Endothelial cell (in vitro differentiated cells): ENCODE measurements at regions not wholly inside any gene's neighbourhood (a gene's known extent, or its start where the extent isn't known, plus 50 kb on each side); places are given as distances from the start of the nearest gene placed in this dataset.
"Not testable (repeated sequence)": the region's sequence is repeated elsewhere in the genome, so short reads cannot be mapped to it uniquely, and the experiment has no call there.

Source experiments
- DNase-seq: peaks from one replicate; pipeline ENCODE4 v3.0.0; 2021; ENCODE audit warnings: low spot score
- H3K27ac Mint-ChIP-seq: one replicate; pipeline ENCODE4 v1.8.0; 2021; ENCODE audit warnings: mixed read lengths, inconsistent platforms; ENCODE audit not compliant: unreplicated experiment
- H3K27me3 Mint-ChIP-seq: one replicate; pipeline ENCODE4 v1.8.0; 2021; ENCODE audit warnings: mild to moderate bottlenecking, moderate library complexity, mixed read lengths, inconsistent platforms; ENCODE audit not compliant: unreplicated experiment
- H3K36me3 Mint-ChIP-seq: one replicate; pipeline ENCODE4 v1.8.0; 2021; ENCODE audit warnings: mild to moderate bottlenecking, low read depth, mixed read lengths, inconsistent platforms; ENCODE audit not compliant: unreplicated experiment
- H3K4me1 Mint-ChIP-seq: one replicate; pipeline ENCODE4 v1.8.0; 2021; ENCODE audit warnings: mild to moderate bottlenecking, mixed read lengths, inconsistent platforms; ENCODE audit not compliant: unreplicated experiment
- H3K4me3 Mint-ChIP-seq: one replicate; pipeline ENCODE4 v1.8.0; 2021; ENCODE audit warnings: mild to moderate bottlenecking, mixed read lengths, inconsistent platforms; ENCODE audit not compliant: unreplicated experiment
- H3K9me3 Mint-ChIP-seq: one replicate; pipeline ENCODE4 v1.8.0; 2021; ENCODE audit warnings: mixed read lengths, inconsistent platforms; ENCODE audit not compliant: unreplicated experiment
- TF ChIP-seq, protein P1 (sequence below): fragments of 200-600 bp; sonication (generic); IDR thresholded peaks from one replicate; pipeline ENCODE4 v1.5.0; 2021; ENCODE audit warnings: antibody characterized with exemption; ENCODE audit not compliant: unreplicated experiment

DNA sequence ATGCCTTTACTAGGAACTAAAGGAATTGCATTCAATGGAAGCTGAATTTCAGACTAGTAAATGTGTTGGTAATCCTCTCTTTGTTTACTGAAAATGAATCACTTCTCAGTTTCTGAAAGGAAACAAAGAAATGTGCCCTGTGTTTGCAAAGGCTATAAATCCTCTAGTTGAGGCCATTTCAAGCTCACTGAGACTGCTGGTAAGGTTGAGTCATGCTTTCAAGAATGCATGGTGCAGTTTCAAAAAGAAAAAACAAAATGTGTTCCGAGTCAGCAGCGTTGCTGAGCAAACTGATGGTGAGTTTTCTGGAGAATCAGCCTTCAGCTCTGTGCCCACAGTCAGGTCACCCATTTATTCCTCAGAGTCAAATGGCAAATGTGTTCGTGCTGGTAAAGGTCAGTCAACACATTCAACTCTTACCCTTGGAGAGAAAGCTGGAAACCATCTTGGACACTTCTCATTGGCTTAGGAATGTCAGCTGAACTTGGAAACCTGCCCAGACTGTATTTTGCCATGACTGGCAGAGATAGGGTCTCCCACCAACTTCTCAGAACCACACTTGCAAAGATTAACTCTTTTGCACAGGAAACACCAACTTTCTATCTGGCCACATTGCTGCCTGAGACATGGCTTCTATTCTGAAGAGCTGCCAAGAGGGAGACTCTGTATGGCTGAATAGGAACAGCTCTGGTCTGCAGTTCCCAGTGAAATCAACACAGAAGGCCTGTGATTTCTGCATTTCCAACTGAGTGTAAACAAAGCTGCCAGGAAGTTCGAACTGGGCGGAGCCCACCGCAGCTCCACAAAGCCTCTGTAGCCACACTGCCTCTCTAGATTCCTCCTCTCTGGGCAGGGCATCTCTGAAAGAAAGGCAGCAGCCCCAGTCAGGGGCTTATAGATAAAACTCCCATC is 484.4 kb downstream of the ATP23 start:
- Mint-ChIP-seq H3K4me1 (no peaks in the 10 kb centered on the region), H3K9me3 (no peaks in the 10 kb centered on the region), H3K27me3 (peaks cover under 1% of the 10 kb centered on the region), H3K4me3 (no peak overlapping the region), H3K36me3 (no peaks in the 10 kb centered on the region), H3K27ac (no peak overlapping the region)
- DNase-seq: no peak
- TF ChIP-seq, protein P1, sequence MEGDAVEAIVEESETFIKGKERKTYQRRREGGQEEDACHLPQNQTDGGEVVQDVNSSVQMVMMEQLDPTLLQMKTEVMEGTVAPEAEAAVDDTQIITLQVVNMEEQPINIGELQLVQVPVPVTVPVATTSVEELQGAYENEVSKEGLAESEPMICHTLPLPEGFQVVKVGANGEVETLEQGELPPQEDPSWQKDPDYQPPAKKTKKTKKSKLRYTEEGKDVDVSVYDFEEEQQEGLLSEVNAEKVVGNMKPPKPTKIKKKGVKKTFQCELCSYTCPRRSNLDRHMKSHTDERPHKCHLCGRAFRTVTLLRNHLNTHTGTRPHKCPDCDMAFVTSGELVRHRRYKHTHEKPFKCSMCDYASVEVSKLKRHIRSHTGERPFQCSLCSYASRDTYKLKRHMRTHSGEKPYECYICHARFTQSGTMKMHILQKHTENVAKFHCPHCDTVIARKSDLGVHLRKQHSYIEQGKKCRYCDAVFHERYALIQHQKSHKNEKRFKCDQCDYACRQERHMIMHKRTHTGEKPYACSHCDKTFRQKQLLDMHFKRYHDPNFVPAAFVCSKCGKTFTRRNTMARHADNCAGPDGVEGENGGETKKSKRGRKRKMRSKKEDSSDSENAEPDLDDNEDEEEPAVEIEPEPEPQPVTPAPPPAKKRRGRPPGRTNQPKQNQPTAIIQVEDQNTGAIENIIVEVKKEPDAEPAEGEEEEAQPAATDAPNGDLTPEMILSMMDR: no peak

DNA sequence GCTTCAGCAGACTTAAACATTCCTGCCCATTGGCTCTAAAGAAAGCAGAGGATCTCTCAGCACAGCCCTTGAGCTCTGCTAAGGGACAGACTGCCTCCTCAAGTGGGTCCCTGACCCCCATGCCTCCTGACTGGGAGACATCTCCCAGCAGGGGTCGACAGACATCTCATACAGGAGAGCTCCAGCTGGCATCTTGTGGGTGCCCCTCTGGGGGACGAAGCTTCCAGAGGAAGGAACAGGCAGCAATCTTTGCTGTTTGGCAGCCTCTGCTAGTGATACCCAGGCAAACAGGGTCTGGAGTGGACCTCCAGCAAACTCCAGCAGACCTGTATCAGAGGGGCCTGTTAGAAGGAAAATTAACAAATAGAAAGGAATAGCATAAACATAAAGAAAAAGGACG is 485.1 kb downstream of the ATP23 start:
- DNase-seq, H3K9me3 Mint-ChIP-seq, H3K27ac Mint-ChIP-seq, H3K4me3 Mint-ChIP-seq, H3K36me3 Mint-ChIP-seq, H3K4me1 Mint-ChIP-seq, H3K27me3 Mint-ChIP-seq: not testable (repeated sequence)

DNA sequence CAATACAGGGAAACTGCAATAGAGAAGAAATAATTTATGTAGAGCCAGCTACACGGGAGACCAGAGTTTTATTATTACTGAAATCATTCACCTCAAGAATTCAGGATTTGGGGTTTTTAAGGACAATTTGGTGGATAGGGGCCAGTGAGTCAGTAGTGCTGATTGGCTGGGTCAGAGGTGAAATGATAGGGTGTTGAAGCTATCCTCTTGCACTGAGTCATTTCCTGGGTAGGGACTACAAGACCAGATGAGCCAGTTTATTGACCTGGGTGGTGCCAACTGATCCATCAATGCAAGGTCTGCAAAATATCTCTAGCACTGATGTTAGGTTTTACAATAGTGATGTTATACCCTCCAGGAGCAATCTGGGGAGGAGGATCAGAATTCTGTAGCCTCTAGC is 486.3 kb downstream of the LRIG3 start:
- H3K4me1 Mint-ChIP-seq: no peaks in the 10 kb centered on the region
- H3K9me3 Mint-ChIP-seq: no peaks in the 10 kb centered on the region
- H3K4me3 Mint-ChIP-seq: no peak overlapping the region
- TF ChIP-seq, protein P1: no peak
- DNase-seq: no peak
- no peaks in the 10 kb centered on the region for H3K36me3 Mint-ChIP-seq
- peaks cover 2% of the 10 kb centered on the region for H3K27me3 Mint-ChIP-seq
- no peak overlapping the region for H3K27ac Mint-ChIP-seq

DNA sequence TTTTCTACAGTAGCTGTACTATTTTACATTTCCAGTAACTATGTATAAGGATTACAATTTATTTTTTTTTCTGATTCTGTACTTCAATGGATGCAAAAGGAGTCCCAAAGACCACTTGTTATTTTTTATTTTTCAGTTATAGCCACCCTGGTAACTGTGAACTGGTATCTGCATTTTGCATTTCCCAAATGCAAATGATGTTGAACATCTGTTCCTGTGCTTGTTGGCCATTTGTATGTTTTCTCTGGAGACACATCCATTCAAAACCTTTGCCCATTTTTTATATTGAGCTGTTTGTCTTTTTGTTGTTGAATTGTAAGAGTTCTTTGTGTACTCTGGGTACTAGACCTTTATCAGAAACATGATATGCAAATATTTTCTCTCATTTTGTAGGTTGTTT is 485.6 kb downstream of the LRIG3 start:
- Mint-ChIP-seq H3K27me3 (peaks cover 2% of the 10 kb centered on the region), H3K9me3 (no peaks in the 10 kb centered on the region), H3K27ac (no peak overlapping the region), H3K4me1 (no peaks in the 10 kb centered on the region), H3K4me3 (no peak overlapping the region), H3K36me3 (no peaks in the 10 kb centered on the region)
- DNase-seq: no peak
- TF ChIP-seq, protein P1: no peak

DNA sequence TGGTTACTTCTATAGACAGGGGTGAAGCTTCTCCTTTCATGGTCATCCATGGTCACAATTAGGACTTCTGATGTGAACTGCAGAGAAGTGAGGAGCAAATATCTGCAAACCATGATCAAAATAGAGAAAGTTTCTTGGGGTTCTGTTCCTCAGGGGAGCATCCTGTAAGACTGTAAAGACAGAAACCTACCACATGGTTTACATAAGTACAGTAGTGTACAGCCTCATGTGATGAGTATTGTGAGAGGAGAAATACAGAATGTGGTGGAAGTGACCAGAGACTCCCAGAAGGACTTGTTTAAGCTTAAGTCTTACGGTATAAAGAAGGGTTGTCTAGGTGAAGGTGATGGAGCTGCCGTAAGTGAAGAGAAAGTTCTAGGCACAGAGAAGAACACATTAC is 484.7 kb downstream of the LRIG3 start:
- no peak overlapping the region for H3K27ac Mint-ChIP-seq
- no peak for DNase-seq

More for the DNA sequence above, 484.7 kb downstream of the LRIG3 start:
- Mint-ChIP-seq H3K27me3 (peaks cover 2% of the 10 kb centered on the region), H3K4me1 (no peaks in the 10 kb centered on the region), H3K36me3 (no peaks in the 10 kb centered on the region), H3K4me3 (no peak overlapping the region), H3K9me3 (no peaks in the 10 kb centered on the region)
- TF ChIP-seq, protein P1: no peak
